OCI-LY1 (cell line): ENCODE measurements at regions not wholly inside any gene's neighbourhood (a gene's known extent, or its start where the extent isn't known, plus 50 kb on each side); places are given as distances from the start of the nearest gene placed in this dataset.

Experiments
- CTCF ChIP-seq: fragments of 200-600 bp; sonication (generic), shearing (Covaris generic); IDR thresholded peaks from 2 replicates; pipeline ENCODE4 v1.5.1; 2017; ENCODE audit warnings: mild to moderate bottlenecking, antibody characterized with exemption, low read length, moderate library complexity, mixed read lengths
- EZH2 ChIP-seq: fragments of 200-600 bp; sonication (generic), shearing (Covaris generic); IDR thresholded peaks from 2 replicates; pipeline ENCODE4 v1.8.0; 2017; ENCODE audit warnings: borderline replicate concordance, mixed run types, mild to moderate bottlenecking, antibody characterized with exemption, low read length, moderate library complexity, mixed read lengths

- TF ChIP-seq CTCF (no peak), EZH2 (no peak)
These were observed 216.6 kb upstream of the CSF3R start for GRCh38 chr1:36699113-36699911.
